ENCODE measurements at regions not wholly inside any gene's neighbourhood (a gene's known extent, or its start where the extent isn't known, plus 50 kb on each side); places are given as distances from the start of the nearest gene placed in this dataset.

DNA sequence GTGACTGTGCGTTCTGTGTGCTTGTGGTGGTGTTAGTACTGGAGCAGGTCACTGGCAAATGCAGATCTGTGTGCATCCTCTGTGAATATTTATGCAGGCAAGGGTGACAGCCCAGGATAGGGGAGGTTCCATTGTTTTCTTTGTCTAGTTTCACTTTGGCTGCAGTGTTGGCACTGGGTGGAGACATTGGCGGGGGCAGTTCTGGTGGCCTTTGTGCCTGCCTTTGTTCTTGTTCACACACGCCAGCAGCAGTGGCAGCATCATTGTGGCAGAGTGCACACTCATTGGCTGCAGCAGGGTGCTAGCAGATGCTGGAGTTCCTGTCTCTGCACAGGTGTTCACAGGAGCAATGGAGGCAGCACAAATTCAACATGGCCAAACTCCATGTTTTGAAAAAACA lies 495.3 kb downstream of the UBE2NL start:
- ATAC-seq: no peak
- DNase-seq: no peak
- intact Hi-C loops (cut with DNase I): no loop called here

DNA sequence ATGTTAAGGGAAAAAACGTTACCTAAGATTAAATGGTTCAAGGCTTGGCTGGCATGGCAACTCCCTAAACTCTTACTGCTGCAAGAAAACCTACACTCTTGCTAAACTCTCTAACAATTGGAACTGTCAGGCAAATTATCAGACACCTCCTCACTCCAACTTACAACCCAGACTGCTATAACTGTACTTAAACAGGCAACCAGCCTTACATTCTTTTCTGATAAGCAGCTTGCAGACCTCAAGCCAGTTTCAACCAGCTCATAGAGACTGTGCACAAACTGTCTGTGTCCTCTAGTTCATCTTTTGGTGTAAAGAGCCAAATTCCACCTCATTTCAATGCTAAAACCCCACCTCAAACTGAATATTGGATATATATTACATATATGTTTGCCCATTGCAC lies 504.9 kb downstream of the UBE2NL start:
- ATAC-seq (no peak), DNase-seq (no peak)
- intact Hi-C loops (cut with DNase I): no loop called here
